HG03045 (cell line): ENCODE measurements at regions not wholly inside any gene's neighbourhood (a gene's known extent, or its start where the extent isn't known, plus 50 kb on each side); places are given as distances from the start of the nearest gene placed in this dataset.

ENCODE experiments used
- ATAC-seq: cut with Tn5 transposase; IDR thresholded peaks from one replicate; pipeline ENCODE4 v1.9.1; 2021; ENCODE audit warnings: mild to moderate bottlenecking, moderate library complexity; ENCODE audit not compliant: unreplicated experiment

- ATAC-seq, result no peak
These were observed 1775.6 kb upstream of the SEL1L start for GRCh38 chr14:83309211-83309610.

DNA sequence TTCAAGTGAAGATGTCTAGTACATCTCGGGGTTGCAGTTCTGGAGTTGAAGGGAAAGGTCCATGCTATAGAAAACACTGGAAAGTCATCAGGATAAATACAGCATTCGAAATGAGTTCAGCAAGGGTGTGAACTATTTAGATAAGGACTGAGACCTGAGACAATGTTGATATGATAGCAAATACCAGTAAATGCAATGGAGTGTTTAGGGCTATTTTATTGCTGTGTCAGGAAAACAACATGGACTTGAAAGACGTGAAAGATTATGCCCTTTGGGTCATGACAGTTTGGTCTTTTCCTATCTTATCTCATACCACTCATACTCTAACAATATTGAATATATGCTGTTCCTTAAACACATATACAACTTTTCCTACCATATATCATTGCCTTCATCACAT is 1776.2 kb upstream of the SEL1L start:
- no peak for ATAC-seq

GRCh38 chr14:83312511-83312910 is 1778.9 kb upstream of the SEL1L start:
- ATAC-seq, result no peak

DNA sequence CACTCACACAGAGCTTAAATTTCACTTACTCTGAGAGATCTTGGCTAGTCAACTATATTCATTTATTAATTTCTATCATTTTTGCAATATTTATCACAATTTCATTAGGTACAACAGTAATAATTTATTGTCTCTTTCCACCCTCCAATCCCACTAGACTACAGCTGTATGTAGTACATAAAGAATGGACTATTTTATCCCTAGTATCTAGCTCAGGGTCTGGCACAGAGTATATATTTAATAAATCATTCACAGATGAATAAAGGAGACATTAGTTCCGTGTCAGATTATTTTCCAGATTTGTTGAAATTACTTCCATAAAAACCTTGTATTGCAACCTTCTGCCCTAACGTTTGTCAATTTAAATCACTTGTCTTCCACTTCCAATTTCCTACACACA is 1781.1 kb upstream of the SEL1L start:
- ATAC-seq, result no peak

DNA sequence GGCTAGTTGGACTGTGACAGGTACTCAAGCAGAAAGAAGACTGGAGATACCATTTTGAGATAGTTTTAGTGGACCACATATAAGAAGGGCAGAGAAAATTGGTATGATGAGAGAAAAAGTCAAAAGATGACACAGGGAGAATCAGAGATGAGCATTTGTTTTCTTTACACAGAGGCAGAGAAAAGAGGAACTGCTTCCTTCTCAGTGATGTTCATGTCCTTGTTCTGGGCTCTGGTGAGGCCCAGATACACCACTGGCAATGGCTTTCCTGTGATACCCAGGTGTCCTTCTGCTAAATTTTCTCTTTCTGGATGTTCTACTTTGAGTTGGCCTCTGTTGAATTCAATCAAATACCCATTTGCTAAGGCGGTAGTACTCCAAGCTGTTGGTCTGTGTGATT is 1782.7 kb upstream of the SEL1L start:
- ATAC-seq, result no peak

- no peak for ATAC-seq
These were observed 1787.2 kb upstream of the SEL1L start for GRCh38 chr14:83320837-83321236.

DNA sequence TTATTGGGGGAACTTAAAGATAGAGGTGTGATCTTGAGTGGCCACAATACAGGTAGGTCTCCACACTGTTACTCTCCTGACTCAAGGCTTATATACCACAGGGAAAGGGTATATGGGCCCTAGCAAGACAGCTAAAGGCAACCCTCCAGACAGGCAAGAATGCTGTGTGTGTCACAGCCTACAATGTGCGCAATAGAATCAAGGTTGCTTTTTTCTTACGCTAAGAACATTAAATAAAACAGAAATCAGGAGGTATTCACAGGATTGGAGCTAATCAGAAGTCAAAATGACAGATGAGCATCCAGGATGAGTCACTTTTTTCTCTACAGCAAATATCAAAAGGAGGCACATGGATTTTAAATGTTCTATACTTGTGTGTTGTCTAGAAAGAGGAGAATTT is 1797.9 kb upstream of the SEL1L start:
- no peak for ATAC-seq

GRCh38 chr14:83342590-83342989 is 1808.9 kb upstream of the SEL1L start:
- no peak for ATAC-seq

DNA sequence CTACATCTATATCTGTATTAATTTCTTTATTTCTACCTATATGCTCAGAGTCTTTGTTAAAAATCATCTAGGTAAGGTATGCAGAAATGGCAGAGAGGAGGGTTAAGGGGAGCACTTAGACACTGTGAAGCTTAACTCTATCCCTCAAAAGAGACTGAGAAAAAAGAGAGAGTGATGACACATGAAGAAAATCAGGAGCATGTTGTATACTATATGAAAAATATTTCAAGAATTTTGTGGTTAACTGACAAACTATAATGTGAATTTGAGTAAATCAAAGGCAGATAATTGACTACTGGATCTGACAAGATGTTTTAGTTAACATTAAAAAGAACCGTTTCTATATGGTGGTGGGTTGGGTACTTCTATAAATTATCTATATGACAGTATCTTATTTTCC is 1814.2 kb upstream of the SEL1L start:
- no peak for ATAC-seq

- ATAC-seq, result no peak
These were observed 1822.0 kb upstream of the SEL1L start for GRCh38 chr14:83355609-83356008.

GRCh38 chr14:83356080-83356479 is 1822.4 kb upstream of the SEL1L start:
- ATAC-seq, result no peak

GRCh38 chr14:83372271-83372670 is 1838.6 kb upstream of the SEL1L start:
- ATAC-seq, result no peak

GRCh38 chr14:83379436-83379835 is 1845.8 kb upstream of the SEL1L start:
- ATAC-seq, result no peak

- ATAC-seq, result no peak
These were observed 1850.6 kb upstream of the SEL1L start for GRCh38 chr14:83384253-83384652.

GRCh38 chr14:83395321-83395720 is 1861.7 kb upstream of the SEL1L start:
- ATAC-seq, result no peak

- no peak for ATAC-seq
These were observed 1882.8 kb upstream of the SEL1L start for GRCh38 chr14:83416476-83416875.

DNA sequence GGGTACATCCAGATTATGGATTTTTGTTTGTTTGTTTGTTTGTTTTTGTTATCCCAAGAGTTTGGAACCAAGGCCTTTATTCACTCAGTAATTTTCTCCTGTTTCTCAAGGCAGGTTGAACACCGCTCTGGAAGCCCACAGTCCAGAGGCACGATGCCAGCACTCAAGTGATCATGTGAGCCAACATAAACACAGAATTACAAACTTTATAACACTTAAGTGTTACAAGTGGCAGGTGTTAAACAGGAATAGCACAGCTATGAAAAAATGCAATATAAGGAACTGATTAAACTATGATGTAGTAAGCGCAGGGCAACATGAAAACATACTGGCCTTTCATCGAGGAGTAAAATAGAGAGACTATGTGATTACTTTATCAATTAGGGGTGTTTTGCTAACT is 1885.8 kb upstream of the SEL1L start:
- ATAC-seq, result no peak

- no peak for ATAC-seq
These were observed 1888.1 kb upstream of the SEL1L start for GRCh38 chr14:83421711-83422110.

DNA sequence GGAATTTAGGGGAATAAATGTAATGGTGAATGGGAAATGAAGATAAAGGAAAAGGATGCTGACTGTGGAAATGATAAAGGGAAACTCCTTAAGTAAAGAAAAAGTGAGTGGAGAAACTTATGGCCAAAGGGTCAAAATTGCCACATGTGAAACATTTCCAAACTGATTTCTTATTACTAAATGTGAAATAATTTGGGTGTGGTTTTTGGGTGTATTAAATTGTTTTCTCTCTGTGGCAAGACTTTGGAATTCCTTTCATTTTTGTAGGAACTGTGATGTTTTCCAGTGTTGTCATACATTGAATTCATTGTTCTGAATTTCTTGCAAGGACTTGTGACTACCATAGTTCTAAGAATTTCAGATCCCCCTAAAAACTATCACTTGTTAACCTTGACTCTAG is 1891.5 kb upstream of the SEL1L start:
- no peak for ATAC-seq

DNA sequence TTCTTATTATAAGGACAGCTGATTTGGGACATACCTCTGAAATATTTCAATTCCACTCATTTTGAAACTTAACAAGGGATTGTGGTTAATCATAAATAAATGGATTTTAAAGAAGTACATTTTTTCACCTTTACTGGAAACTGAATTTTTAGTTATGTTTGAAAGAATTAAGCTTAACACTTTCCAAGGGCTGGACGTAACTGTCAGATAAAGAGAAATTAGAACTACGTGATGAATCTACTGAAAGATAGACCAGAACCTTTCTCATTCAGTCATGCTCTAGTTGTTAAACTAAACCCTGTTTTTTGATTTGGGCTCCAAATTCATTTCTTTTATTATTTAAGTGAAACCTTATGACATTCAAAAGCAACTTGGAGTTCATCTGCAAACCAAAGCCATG is 1892.1 kb upstream of the SEL1L start:
- no peak for ATAC-seq

DNA sequence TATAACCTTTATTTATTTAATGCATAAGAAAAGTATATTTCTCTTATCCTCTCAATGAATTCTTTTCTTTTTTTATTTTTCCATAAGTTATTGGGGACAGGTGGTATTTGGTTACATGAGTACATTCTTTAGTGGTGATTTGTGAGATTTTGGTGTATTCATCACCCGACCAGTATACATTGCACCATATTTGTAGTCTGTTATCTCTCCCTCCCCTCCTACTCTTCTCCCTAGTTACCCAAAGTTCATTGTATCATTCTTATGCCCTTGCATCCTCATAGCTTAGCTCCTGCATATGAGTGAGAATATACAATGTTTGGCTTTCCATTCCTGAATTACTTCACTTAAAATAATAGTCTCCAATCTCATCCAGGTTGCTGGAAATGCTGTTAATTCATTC is 1900.0 kb upstream of the SEL1L start:
- no peak for ATAC-seq

DNA sequence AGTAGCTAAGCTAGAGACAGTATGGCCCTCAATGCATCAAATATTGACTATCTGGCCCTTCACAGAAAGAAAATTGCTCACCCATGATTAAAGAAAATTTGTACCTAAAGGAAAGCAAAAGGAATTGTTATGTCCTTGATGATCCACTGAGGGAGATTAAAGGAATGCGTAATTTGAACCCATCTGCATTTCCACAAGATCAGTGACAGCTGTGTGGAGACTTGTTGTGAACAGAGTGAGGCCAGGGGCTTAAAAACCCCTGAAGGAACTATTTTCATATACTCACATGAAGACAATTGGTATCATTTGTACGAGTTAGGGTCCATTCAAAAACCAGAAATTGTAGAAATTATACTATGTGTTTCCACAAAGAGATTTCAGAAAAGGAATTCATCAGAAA is 1908.1 kb upstream of the SEL1L start:
- no peak for ATAC-seq

DNA sequence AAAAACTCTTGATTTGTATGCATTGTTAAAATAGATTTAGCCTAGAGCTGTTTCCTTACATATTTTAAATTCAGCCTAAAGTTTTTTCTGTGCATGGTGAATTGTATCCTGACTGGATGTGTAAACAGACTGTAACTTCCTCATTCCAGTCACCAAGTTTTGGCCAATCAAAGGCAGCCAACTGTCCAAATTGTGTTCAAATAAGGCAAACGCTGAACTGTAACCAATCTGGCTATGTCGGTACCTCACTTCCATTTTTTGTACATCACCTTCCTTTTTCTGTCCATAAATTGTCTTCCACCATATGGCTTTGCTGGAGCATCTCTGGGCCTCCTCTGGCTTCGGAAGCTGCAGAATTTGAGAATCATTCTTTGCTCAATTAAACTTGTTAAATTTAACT is 1921.9 kb upstream of the SEL1L start:
- no peak for ATAC-seq

- ATAC-seq, result no peak
These were observed 1927.9 kb upstream of the SEL1L start for GRCh38 chr14:83461521-83461920.
